GM19240 (cell line): ENCODE measurements at regions not wholly inside any gene's neighbourhood (a gene's known extent, or its start where the extent isn't known, plus 50 kb on each side); places are given as distances from the start of the nearest gene placed in this dataset.
"Not testable (repeated sequence)": the region's sequence is repeated elsewhere in the genome, so short reads cannot be mapped to it uniquely, and the experiment has no call there.

Source experiments
- DNase-seq: peaks from one replicate; pipeline ENCODE4 v3.0.0; 2011; ENCODE audit warnings: low spot score; ENCODE audit not compliant: insufficient read length

DNA sequence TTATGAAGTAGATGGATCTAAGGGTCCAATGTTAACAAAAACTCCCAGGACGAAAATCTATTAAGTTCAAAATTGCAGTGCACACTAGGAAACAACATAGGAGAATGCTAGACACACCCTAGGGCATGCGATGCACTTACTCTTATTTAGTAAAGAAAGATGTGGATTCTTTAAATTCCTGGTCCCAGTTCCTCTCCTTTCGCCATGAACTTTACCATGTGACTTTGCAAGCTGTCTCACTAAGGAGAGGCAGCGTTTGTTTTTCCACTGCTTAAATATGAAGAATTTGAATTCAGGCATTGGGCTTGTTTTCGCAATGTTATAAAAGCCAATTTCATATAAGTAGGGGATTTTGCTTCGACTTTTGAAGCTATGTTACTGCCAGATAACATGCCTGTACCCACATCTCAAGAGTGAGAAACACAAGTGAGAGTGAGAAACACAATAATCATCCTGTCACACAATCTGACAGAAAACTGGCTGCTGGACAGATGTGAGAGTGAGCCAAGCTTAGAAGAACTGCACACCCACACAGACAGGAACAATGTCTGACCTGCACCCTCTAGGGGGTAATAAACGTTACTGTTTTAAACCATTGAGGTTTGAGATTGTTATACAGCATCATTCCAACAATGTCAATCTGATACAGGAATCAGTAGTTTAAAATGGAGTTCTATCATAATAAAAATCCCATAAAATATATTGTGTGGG, 1308.4 kb downstream of the SLITRK5 start:
- no peak for DNase-seq

DNA sequence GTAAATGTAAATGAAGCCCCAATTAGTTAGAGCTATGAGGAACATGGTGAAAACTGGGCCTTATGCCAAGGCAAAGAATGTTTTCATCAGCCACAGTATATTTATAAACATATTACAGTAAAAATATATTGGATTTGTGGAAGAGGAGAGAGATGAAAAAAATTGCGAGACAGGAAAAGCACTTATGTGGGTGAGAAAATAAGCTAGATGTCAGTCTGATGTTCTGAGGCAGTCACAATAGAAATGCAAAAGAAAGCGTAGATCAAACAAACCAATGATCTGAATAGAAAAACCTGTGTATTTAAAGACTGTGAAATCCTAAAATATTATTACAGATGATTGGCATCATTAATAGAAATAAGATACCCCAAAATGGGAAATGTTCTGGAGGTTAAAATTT, 1332.5 kb downstream of the SLITRK5 start:
- DNase-seq: no peak

DNA sequence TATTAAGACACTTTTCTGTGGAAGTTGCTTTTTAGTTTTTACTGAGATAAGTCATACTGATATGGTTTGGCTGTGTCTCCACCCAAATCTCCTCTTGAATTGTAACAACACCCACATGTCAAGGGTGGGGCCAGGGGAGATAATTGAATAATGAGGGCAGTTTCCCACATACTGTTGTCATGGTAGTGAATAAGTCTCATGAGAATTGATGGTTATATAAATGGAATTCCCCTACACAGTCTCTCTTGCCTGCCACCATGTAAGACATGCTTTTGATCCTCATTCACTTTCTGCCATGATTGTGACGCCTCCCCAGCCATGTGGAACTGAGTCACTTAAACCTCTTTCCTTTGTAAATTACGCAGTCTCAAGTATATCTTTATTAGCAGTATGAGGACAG, 1340.4 kb downstream of the SLITRK5 start:
- DNase-seq: no peak

DNA sequence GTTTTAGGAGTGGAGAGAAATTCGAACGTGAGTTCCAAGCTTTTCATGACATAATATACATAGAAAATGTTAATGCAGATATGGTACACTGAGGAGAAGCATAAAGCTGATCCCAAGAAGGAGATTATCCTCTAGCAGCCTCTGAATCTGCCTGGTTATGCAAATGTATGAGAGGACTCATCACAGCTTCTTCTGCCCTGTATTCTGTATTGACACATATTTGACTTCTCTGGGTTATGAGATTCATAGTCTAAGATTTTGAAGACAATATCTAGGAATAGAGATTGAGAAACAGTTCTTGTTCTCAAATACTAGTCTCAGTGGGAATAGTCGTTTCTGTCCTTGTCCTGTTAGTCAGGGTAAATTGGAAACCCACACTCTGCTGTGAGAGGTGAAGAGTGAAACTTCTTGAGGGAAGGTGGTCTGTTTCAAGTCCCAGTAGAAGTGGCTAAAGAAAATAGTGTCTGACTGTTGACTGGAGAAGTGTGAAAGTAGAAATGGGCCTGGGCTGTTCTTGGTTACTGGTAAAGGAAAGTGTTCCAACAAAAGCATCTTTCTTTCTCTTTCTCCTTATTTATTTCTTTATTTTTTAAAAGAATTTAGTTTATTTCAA, 1356.6 kb downstream of the SLITRK5 start:
- no peak for DNase-seq

DNA sequence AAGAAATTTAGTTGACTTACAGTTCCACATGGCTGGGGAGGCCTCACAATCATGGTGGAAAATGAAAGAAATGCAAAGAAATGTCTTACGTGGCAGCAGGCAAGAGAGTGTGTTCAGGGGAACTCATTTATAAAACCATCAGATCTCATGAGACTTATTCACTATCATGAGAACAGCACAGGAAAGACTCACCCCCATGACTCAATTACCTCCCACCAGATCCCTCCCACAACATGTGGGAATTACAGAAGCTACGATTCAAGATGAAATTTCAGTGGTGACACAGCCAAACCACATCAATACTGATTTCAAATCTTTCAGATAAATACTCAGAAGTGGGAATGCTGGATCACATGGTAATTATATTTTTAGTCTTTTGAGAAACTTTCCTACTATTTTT, 1357.9 kb downstream of the SLITRK5 start:
- no peak for DNase-seq

DNA sequence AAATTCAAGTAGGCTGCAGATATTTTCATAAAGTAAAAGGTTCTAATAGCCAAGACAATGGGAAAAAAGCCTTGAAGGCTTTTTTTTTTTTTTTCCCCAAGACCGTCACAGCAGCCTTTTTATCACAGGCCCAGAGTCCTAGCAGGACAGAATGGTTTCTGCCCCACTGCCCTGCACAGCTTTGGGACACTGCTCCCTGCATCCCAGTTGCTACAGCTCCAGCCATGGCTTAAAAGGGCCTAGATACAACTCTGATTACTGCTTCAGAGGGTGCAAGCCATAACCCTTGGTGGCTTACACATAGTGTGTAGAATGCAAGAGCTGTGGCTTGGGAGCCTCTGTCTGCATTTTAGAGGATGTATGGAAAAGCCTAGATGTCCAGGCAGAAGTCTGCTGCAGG, 1362.8 kb downstream of the SLITRK5 start:
- DNase-seq: no peak

- no peak for DNase-seq
Observed at GRCh38 chr13:89052699-89053098, 1381.5 kb downstream of the SLITRK5 start.

DNA sequence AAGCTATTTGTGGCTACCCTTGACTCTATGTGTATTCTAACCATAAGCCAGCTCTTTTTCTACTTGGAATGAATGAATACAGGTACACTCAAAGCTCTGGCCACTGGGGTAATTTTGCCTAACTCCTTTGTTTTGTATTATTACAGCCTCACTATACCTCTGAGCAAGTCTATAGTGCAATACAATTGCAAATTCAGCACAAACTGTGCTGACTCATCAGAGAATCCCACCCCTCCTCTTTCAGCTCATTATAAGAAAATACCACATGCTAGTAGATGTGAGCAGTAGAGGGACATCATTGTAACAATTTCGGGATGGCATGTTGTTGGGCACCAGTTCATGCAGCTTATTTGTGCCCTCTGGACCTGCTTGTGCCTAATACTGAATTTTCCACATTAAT, 1382.2 kb downstream of the SLITRK5 start:
- no peak for DNase-seq

DNA sequence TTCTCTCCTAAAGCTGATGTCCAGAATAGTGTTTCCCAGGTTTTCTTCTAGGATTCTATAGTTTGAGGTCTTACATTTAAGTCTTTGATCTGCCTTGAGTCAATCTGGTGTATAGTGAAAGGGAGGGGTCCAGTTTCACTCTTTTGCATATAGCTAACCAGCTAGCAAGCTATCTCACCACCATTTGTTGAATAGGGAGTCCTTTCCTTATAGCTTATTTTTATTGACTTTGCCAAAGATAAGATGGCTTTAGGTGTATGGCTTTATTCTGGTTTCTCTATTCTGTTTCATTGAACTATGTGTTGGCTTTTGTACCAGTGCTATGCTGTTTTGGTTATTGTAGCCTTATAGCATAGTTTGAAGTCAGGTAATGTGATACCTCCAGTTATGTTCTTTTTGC, 1386.1 kb downstream of the SLITRK5 start:
- no peak for DNase-seq

DNA sequence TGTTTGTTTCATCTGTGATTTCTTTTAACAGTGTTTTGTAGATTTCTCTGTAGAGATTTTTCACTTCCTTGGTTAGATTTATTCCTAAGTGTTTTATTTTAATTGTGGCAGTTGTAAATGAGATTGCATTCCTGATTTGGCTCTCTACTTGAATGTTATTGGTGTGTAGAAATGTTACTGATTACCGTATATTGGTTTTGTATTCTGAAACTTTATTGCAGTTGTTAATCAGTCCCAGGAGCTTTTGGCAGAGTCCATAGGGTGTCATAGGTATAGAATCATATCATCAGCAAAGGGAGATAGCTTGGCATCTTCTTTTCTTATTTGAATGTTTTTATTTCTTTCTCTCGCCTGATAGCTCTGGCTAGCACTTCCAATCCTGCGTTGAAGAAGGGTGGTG, 1386.7 kb downstream of the SLITRK5 start:
- no peak for DNase-seq

DNA sequence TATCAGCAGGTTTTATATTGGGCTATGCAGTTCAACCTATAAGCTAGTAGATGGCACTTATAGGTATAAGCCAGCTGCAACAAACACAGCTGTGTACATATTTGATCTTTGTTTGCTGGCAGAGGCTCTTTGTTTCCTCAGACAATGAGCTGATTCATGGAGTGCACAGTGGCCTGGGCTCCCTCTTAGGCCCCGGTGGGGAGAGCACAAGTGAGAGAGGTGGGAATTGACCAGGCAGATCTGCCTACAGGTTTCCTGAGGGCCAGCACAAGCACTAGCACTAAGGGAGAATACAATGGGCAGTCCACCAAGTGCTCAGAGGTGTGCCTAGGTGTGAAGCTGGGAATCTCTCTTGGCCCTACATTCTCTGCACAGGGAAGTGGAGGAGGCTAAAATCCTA, 1390.7 kb downstream of the SLITRK5 start:
- no peak for DNase-seq

DNA sequence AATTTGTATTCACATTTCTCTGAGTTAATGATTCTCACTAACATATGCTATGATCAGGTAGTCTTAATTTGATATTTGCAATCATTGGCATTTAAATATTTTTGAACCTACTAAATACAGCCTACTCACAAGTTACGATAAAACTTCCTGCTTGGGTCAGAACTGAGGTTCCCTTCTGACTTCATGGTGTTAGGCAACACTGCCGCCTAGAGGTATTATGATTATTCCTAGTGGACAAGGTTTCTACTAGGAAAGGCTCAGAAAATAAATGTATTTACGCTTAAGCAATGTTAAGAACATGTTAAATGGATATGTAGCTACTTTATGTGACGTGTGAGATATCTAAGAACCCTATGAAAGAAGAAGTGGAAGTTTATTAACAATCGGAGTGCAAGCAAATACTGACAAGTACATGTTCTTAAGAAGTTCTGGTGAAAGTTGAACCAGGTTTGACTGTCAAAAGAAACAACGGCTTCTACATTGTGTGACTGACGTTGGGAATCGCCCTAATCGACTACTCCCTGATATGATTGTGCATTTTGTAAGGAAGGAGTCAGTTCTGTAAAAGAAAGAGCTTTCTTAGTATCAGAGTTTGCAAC, 1395.8 kb downstream of the SLITRK5 start:
- DNase-seq: no peak

DNA sequence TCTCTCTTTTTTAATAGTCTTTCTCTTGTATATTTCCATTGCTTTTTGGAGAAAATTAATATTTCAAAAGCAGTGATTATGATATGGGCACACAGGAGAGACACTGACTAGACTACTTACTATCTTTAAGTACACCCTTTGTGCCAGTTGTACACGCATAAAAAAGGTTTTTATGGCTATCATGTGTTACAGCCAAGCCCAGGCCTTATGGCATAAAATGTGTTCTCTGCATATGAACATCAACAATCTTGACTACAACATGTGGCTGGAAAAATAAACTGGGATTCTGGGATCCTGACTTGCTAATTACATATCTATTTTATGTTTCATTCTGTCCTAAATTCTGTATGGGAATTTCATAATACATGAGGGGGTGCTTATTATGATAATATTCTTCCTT, 1401.8 kb downstream of the SLITRK5 start:
- DNase-seq: no peak

DNA sequence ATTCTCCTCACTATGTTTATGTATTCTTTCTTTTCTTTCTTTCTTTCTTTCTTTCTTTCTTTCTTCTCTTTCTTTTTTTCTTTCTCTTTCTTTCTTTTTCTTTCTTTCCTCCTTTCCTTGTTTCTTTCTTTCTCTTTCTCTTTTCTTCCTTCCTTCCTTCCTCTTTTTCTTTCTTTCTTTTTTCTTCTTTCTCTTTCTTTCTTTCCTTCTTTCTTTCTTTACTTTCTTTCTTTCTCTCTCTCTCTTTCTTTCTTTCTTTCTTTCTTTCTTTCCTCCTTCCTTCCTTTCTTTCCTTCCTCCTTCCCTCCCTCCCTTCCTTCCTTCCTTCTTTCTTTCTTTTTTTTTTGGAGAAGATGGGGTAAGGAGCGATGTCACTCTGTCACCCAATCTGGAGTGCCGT, 1405.5 kb downstream of the SLITRK5 start:
- no peak for DNase-seq

DNA sequence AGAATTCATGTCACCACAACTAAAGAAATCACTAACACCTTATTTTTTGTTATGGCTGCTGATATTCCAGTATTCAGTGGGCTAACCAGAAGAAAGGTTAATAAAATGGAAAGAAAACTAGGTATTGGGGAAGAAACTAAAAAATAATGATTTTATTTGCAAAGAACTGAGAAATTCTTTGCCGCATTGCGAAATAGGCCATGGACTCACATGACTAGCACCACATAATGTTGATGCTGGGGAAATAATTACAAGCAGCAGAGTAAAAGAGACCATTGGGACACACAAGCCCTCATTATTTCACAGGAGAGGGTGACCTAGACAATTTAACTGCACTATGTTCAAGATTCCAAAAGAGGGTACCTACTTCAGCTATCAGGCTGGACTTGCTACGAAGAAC, 1411.5 kb downstream of the SLITRK5 start:
- DNase-seq: no peak

DNA sequence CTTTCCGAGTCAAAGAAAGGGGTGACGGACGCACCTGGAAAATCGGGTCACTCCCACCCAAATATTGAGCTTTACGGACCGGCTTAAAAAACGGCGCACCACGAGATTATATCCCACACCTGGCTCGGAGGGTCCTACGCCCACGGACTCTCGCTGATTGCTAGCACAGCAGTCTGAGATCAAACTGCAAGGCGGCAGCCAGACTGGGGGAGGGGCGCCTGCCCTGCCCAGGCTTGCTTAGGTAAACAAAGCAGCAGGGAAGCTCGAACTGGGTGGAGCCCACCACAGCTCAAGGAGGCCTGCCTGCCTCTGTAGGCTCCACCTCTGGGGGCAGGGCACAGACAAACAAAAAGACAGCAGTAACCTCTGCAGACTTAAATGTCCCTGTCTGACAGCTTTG, 1416.9 kb downstream of the SLITRK5 start:
- DNase-seq: not testable (repeated sequence)

DNA sequence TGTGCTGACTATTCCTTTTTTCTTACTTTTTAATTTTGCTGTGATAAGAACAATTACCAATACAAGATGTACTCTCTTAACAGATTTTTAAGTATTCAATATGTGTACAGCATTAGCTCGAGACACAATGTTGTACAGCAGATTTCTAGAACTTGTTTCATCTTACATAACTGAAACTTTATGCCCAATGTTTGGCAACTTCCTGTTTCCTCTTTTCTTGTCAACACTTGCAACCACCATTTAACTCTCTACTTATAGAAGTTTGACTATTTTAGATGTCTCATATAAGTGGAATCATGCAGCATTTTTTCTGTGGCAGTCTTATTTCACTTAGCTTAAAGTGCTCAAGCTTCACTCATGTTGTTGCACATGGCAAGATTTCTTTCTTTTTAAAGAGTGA, 1426.8 kb downstream of the SLITRK5 start:
- DNase-seq: no peak

- no peak for DNase-seq
Observed at GRCh38 chr13:89113744-89114143, 1442.6 kb downstream of the SLITRK5 start.

DNA sequence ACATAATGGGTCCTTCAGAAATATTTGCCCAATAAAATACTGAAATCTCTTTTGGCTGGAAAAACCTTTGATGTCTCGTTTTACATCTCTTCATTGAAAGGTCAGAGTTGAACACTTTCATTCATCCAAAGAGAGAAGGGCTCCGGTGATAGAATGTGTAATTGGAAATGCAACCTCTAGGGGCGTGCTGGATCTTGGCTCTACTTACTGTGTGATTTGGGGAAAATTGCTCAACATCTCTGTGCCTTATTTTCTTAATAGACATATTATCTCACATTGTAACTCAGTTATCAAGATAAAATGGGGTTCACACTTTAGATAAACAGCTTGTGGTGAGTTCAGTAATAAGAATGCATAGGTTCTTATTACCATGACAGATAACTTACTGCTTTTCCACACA, 1444.1 kb downstream of the SLITRK5 start:
- no peak for DNase-seq

- DNase-seq: no peak
Observed at GRCh38 chr13:89136678-89137077, 1465.5 kb downstream of the SLITRK5 start.

DNA sequence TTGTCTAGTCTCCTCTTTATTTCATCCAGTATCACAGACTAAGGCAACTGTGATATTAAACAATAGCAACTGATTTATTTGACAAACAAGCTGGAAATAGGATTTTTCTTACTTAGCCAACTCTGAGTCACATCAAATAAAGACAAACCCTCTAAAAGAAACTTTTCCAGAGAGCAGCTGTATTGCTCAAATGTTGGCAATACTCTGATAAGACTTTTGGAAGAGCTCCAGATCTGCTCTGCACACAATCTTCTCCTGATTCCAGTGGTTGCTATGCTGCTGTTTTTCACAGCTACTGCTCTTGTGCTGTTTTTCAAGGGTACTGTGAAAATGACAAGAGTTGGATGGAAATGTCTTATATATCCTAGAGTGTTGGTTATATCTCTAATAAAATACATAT, 1479.2 kb downstream of the SLITRK5 start:
- no peak for DNase-seq

- no peak for DNase-seq
Observed at GRCh38 chr13:89153941-89154340, 1482.8 kb downstream of the SLITRK5 start.

DNA sequence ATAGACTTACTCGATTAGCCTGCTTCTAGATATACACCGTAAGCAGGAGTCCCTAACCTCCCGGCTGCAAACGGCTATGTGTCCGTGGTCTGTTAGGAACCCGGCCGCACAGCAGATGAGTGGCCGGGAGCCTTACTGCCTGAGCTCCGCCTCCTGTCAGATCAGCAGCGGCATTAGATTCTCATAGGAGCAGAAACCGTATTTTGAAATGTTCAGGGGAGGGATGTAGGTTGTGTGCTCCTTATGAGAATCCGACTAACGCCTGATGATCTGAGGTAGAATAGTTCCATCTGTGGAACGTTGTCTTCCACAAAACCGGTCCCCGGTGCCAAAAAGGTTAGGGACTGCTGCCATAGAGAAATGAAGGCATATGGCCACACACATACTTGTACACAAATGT, 1491.9 kb downstream of the SLITRK5 start:
- no peak for DNase-seq
